ENCODE measurements at regions not wholly inside any gene's neighbourhood (a gene's known extent, or its start where the extent isn't known, plus 50 kb on each side); places are given as distances from the start of the nearest gene placed in this dataset.

DNA sequence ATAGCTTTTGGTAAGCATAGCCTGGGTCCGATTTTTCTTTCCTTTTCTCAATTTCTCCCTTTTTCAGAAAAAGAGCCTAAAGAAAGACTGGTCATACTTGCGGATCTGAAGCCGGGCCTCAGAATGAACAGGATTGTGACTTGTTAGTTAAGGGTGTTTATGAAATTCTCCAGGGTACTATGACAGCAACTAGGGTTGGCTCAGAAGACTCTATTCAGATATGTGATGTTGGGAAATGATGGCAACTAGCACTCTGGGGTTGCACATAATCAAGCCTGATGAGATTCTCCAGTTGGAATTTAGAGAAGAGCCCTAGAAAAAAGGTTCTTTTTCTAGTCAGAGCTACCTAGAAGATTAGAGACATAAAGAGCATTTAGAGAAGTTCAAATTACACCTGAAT lies 352.4 kb upstream of the POM121L12 start:
- no peak for TF ChIP-seq POLR2AphosphoS5 (IDR thresholded peaks at IDR 0.05)
- no peak for TF ChIP-seq POLR2A (IDR thresholded peaks at IDR 0.05)
- TF ChIP-seq, protein P1, sequence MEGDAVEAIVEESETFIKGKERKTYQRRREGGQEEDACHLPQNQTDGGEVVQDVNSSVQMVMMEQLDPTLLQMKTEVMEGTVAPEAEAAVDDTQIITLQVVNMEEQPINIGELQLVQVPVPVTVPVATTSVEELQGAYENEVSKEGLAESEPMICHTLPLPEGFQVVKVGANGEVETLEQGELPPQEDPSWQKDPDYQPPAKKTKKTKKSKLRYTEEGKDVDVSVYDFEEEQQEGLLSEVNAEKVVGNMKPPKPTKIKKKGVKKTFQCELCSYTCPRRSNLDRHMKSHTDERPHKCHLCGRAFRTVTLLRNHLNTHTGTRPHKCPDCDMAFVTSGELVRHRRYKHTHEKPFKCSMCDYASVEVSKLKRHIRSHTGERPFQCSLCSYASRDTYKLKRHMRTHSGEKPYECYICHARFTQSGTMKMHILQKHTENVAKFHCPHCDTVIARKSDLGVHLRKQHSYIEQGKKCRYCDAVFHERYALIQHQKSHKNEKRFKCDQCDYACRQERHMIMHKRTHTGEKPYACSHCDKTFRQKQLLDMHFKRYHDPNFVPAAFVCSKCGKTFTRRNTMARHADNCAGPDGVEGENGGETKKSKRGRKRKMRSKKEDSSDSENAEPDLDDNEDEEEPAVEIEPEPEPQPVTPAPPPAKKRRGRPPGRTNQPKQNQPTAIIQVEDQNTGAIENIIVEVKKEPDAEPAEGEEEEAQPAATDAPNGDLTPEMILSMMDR (IDR thresholded peaks at IDR 0.05), result no peak
- no peaks in the 10 kb centered on the region for H3K27me3 ChIP-seq (replicated peaks; ENCODE audit: insufficient read depth)
- no peaks in the 10 kb centered on the region for H3K4me1 ChIP-seq (replicated peaks)
- WGBS, result 69% methylated on average over 3 of the region's 3 CpGs
- no peaks in the 10 kb centered on the region for H3K9me3 ChIP-seq
- DNase-seq (ENCODE audit: low spot score), result no peak
- H3K27ac ChIP-seq, result no peak overlapping the region
- intact Hi-C loops (cut with DNase I), result no loop called here
- no peaks in the 10 kb centered on the region for H3K36me3 ChIP-seq
- no peak overlapping the region for H3K4me3 ChIP-seq

DNA sequence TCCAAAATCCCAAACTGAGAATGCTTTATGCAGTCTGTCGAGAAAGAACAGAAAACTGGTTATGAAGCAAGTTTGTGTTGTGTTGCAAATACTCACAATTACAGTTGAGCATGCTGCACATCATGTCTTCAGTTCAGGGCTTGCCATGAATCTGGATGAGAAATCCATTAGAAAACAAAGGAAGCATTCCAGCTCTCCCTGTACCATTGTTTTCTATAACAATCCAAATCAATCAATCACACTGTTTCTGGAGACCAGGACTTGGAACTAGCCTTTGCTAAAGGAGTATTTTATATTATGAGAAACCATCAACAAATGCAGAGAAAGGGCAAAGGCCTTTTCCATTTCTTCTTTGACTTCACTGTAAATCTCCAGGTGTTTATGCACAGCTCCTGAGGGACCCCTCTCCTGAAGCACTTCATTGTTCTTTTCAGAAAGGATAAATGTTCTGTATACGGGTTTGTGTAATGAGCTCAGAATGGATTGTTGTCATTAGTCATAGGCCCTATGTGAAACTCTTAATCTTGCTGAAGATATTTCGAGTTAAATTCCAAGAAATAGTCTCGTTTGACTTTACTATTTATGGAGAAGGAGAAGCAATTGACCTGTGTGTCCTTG lies 364.7 kb upstream of the POM121L12 start:
- Histone ChIP-seq H3K27ac (no peak overlapping the region), H3K9me3 (no peaks in the 10 kb centered on the region), H3K36me3 (no peaks in the 10 kb centered on the region), H3K27me3 (replicated peaks; ENCODE audit: insufficient read depth) (no peaks in the 10 kb centered on the region), H3K4me3 (no peak overlapping the region), H3K4me1 (replicated peaks) (no peaks in the 10 kb centered on the region)
- intact Hi-C loops (cut with DNase I), result no loop called here
- DNase-seq (ENCODE audit: low spot score), result no peak
- 62% methylated on average over 4 of the region's 4 CpGs for whole genome bisulfite sequencing
- TF ChIP-seq, protein P1 (IDR thresholded peaks at IDR 0.05), result no peak
- TF ChIP-seq POLR2AphosphoS5 (IDR thresholded peaks at IDR 0.05), result no peak
- TF ChIP-seq POLR2A (IDR thresholded peaks at IDR 0.05), result no peak

DNA sequence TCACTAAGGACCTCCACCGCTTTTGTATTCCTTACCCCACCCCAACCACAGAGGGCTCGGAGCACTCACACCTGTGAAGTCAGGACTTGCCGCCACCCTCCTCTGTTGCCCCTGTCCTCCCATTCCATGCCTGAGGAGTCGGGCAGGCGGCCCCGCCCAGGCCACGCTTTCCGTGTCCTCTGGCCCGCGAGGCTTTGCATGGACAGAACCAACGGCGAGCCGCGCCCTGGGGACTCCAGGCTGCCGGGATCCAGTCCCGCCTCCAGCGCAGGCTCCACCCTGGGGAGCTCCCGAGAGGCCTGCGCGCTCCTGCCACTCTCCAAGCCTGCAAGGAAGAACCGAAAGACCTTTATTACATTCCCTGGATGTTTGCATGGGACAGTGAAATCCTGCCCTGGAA lies 366.4 kb upstream of the POM121L12 start:
- DNase-seq (ENCODE audit: low spot score), result no peak
- no peak for TF ChIP-seq POLR2A (IDR thresholded peaks at IDR 0.05)
- TF ChIP-seq, protein P1 (IDR thresholded peaks at IDR 0.05), result no peak
- TF ChIP-seq POLR2AphosphoS5 (IDR thresholded peaks at IDR 0.05), result no peak

DNA sequence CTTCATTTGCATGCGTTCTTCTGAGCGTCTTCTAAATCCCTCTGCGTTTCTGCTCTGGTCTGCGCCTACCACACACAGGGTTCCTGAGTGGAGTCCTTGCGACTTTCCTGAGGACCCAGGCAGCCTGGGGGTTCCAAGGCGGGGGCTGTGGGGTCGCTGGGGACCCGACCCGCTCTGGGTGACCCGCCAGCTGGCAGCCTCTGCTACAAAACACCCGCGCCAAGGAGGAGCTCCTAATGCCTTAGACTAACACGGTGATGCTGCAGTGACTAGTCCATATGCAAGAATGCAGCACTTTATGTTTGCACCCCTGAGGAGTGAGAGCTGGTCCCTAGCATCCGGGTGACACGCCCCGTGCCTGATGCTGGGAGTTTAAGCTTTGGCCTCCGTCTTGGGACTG lies 367.0 kb upstream of the POM121L12 start:
- 96% methylated on average over 17 of the region's 17 CpGs for WGBS
- no peaks in the 10 kb centered on the region for H3K36me3 ChIP-seq
- no peaks in the 10 kb centered on the region for H3K27me3 ChIP-seq (replicated peaks; ENCODE audit: insufficient read depth)
- H3K27ac ChIP-seq, result no peak overlapping the region
- TF ChIP-seq, protein P1 (IDR thresholded peaks at IDR 0.05), result no peak
- TF ChIP-seq POLR2A (IDR thresholded peaks at IDR 0.05), result no peak
- no peak for TF ChIP-seq POLR2AphosphoS5 (IDR thresholded peaks at IDR 0.05)
- intact Hi-C loops (cut with DNase I), result no loop called here
- DNase-seq (ENCODE audit: low spot score), result no peak
- H3K9me3 ChIP-seq, result no peaks in the 10 kb centered on the region
- H3K4me1 ChIP-seq (replicated peaks), result no peaks in the 10 kb centered on the region
- no peak overlapping the region for H3K4me3 ChIP-seq

More for the DNA sequence above, 366.4 kb upstream of the POM121L12 start:
- WGBS, result 94% methylated on average over 21 of the region's 21 CpGs
- no peak overlapping the region for H3K4me3 ChIP-seq
- no peaks in the 10 kb centered on the region for H3K4me1 ChIP-seq (replicated peaks)
- no peaks in the 10 kb centered on the region for H3K9me3 ChIP-seq
- no peaks in the 10 kb centered on the region for H3K27me3 ChIP-seq (replicated peaks; ENCODE audit: insufficient read depth)
- intact Hi-C loops (cut with DNase I), result no loop called here
- H3K36me3 ChIP-seq, result no peaks in the 10 kb centered on the region
- H3K27ac ChIP-seq, result no peak overlapping the region

DNA sequence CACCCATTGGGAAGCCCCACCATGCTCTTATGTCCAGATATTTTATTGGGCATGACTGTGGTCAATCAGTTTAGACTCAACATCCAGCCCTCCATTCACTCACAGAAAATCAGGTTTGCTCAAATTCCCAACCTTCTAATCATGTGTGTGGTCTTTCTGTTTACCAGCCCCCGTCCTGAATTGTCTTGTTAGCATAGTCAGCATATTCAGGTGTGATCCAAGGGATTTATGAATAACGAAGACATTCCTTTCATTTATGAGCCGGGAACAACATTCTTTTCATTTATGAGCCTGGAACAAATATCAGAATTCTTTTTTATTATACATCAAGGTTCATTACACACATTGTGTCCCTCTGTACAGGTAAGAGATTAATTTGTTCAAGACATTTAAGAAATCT lies 376.3 kb upstream of the POM121L12 start:
- Histone ChIP-seq H3K27ac (no peak overlapping the region), H3K4me1 (replicated peaks) (no peaks in the 10 kb centered on the region), H3K4me3 (no peak overlapping the region), H3K27me3 (replicated peaks; ENCODE audit: insufficient read depth) (no peaks in the 10 kb centered on the region), H3K36me3 (no peaks in the 10 kb centered on the region), H3K9me3 (no peaks in the 10 kb centered on the region)
- 44% methylated on average over 3 of the region's 3 CpGs for WGBS
- no peak for TF ChIP-seq POLR2AphosphoS5 (IDR thresholded peaks at IDR 0.05)
- no peak for TF ChIP-seq POLR2A (IDR thresholded peaks at IDR 0.05)
- TF ChIP-seq, protein P1 (IDR thresholded peaks at IDR 0.05), result no peak
- intact Hi-C loops (cut with DNase I), result no loop called here
- no peak for DNase-seq (ENCODE audit: low spot score)
